HG03442 (cell line): ENCODE measurements at regions not wholly inside any gene's neighbourhood (a gene's known extent, or its start where the extent isn't known, plus 50 kb on each side); places are given as distances from the start of the nearest gene placed in this dataset.
"Not testable (repeated sequence)": the region's sequence is repeated elsewhere in the genome, so short reads cannot be mapped to it uniquely, and the experiment has no call there.

Source experiments
- ATAC-seq: cut with Tn5 transposase; IDR thresholded peaks from one replicate; pipeline ENCODE4 v1.9.1; 2021; ENCODE audit warnings: mild to moderate bottlenecking, moderate library complexity; ENCODE audit not compliant: unreplicated experiment

- ATAC-seq = no peak
Measured at GRCh38 chr10:131577178-131577555, 265.6 kb upstream of the TCERG1L start.

- no peak for ATAC-seq
Measured at GRCh38 chr10:131577786-131578471, 266.4 kb upstream of the TCERG1L start.

GRCh38 chr10:131578472-131578970 is 267.0 kb upstream of the TCERG1L start:
- ATAC-seq = no peak

- ATAC-seq = no peak
Measured at GRCh38 chr10:131579251-131580071, 267.9 kb upstream of the TCERG1L start.

DNA sequence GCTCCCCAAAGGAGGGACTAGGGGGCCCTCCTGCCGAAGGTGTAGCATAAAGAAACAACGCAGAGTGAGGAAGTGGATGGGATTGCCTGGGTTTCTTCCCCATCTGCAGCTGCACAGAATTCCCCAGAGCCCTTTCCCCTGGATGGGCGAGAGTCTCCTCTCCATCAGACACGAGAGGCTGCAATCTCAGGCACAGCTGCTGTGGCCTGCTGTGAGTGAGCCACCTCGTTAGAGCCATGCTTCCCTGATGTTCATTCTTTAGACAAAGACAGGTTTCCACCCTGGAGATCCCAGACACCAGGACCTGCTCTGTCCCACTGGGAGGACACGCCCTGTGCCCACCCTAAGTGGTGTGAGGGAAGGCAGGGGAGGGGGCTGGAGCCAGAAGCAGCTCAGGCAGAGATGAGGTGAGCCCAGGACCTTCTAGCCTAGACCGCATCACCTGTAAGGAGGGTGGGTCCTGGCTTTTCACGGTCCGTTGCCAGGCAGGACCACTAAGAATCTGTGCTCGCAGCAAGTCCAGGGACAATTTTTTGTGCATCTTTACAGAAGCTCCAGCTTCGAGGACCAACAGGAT is 268.6 kb upstream of the TCERG1L start:
- ATAC-seq = no peak

DNA sequence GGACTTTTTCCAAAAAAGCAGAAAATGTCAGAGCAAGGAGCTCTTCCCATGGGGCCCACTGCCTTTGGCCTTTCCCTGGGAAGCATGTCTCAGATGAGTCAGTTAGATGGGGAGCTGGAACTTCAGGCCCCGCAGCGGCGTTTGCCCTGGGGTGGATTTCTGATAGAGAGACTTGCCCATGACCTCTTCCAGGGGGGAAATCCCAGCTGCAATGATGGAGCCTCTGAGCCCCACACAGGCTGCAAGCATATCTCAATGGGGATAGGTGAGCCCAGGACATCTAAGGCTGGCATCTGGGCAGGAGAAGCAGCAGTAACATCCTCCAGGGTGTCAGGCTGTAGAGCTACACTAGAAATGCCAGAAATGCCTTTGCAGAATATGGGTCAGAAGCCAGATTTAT is 269.2 kb upstream of the TCERG1L start:
- no peak for ATAC-seq

DNA sequence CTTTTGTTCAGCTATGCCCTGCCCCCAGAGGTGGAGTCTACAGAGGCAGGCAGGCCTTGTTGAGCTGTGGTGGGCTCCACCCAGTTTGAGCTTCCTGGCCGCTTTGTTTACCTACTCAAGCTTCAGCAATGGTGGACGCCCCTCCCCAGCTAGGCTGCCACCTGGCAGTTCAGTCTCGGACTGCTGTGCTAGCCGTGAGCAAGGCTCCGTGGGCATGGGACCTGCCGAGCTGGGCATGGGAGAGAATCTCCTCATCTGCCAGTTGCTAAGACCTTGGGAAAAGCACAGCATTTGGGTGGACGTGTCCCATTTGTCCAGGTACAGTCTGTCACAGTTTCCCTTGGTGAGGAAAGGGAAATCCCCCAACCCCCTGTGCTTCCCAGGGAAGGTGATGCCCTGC is 270.0 kb upstream of the TCERG1L start:
- ATAC-seq = not testable (repeated sequence)

DNA sequence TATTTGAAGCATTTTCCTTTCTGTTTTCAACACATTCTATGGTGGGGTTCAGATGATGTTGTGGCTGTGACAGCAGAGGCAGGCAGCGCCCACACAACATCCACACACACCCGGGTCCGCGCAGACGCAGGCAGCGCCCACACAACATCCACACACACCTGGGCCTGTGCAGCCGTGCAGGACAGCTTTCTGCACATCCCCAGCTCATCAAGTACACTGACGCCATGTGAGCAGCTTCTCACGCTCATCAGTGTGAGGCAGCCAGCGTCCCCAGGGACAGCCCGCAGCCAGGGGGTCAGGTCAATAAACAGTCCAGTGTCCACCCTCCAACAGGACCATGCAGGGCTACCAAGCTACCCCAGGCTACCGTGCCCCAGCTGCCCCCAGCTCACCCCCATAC is 272.8 kb upstream of the TCERG1L start:
- no peak for ATAC-seq

DNA sequence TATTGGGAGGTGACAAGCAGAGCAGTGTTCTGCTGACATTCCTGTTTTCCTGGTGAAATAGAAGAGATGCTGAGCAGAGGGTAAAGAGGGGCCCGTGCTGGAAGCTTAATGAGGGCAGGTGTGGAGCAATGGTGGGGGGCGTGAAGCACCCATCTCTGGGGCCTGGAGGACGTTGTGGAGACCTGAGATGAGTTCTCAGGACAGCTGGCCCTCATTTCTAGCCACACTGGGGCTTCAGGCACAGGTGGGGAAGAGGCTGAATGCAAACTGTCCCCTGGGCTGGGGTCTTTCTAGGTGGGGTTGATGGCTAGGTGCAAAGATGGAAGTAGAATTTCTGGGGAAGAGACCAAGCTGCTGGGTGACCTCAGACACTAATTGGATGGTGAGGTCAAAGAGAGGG is 274.2 kb upstream of the TCERG1L start:
- ATAC-seq = no peak

DNA sequence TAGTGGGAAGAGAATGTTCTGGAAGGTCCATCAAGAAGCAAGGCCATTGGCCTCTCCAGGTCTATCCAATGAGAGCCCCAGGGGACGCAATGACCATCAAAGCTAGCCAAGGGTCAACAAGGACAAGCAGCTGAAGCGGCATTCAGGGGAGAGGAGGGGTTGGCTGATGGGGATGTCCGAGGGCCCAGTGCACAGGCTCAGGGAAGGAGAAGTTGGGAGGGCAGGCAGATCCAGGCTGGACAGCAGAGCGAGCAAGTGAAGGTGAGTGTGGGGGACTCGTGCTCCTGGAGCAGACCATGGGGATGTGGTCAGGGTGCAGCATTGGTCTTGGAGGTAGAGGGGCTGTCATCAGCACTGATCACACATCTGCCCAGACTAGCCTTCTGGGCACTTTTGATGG is 275.4 kb upstream of the TCERG1L start:
- no peak for ATAC-seq

- no peak for ATAC-seq
Measured at GRCh38 chr10:131587976-131588680, 276.6 kb upstream of the TCERG1L start.

GRCh38 chr10:131588704-131589220 is 277.2 kb upstream of the TCERG1L start:
- ATAC-seq = no peak

DNA sequence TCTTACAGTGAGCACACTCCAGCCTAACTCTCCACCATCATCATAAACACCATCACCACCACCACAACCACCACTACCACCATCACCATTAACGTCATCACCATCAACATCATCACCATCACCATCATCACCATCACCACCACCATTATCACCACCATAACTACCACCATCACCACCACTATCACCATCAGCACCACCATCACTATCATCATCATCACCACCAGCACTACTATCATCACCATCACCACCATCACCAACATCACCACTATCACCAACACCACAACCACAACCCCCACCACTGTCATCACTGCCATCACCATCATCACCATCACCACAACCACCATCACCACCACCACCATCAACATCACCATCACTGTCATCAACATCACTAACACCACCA is 279.0 kb upstream of the TCERG1L start:
- ATAC-seq = no peak

DNA sequence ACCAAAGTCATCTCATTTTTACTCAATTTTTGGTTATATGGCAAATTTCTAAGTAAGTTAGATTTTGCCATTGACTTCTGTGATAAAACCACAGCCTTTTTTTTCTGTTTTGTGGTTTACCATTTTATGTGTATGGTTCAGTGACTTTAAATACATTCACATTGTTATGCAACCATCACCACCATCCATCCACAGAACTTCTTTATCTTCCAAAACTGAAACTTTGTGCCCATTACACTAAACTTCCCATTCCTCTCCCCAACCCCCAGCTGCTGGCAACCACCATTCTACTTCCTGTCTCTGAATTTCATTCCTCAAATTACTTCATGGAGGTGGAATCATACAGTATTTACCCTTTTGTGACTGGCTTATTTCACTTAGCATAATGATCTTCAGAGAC is 280.4 kb upstream of the TCERG1L start:
- no peak for ATAC-seq

DNA sequence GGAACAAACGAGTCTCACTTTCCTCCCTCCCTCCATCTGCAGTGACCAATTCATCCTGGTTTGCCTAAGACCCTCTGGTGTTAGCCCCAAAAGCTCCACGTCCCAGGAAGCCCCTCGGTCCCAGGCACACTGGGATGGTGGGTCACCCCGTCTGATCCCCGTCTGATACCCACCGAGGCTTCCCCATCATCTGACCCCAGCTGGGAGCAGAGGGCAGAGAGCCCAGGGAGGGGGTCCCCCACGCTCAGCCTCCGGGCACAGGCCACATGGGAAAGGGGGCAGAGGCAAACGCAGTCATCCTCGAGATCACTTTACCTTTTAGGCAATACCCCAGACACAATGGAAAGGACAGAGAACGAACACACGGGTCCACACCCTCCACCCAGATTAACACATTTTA is 291.6 kb upstream of the PPP2R2D start:
- no peak for ATAC-seq

GRCh38 chr10:131615150-131615549 is 285.7 kb upstream of the PPP2R2D start:
- ATAC-seq = no peak

- ATAC-seq = no peak
Measured at GRCh38 chr10:131616040-131616439, 284.8 kb upstream of the PPP2R2D start.

DNA sequence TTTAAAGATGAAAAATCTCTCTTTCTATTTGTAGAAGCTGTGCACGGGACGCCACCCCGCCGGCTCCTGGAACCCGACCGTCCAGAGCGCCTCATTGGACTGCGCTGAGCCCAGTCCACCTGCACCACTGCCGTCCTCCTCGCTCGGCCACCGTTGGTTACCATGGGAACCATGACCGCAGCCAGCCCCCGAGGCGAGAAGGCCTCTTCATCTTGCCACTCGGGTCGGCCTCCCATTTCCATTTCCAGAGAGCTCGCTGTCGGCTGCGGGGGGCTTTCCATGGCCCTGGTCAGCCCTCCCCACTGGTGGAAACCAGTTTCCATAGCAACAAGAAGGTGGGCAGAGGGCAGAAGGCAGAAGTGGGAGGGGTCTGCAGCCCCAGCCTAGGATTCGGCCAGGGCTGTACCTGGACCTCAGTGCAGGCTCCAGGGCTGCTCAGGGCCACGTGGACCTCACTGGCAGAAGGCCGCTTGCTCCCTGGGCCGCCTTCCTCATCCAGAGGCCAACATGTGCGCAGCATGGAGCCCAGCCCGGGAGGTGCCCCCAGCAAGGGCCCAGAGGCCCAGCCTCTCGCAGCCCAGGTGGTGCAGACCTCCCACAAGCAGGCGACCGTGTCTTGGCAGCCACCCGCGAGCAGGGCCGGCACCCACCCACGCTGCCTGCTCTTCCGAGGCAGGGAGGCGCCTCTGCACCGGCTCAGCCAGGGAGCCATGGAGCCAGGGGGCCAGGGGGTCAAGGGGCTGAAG is 283.5 kb upstream of the PPP2R2D start:
- no peak for ATAC-seq

DNA sequence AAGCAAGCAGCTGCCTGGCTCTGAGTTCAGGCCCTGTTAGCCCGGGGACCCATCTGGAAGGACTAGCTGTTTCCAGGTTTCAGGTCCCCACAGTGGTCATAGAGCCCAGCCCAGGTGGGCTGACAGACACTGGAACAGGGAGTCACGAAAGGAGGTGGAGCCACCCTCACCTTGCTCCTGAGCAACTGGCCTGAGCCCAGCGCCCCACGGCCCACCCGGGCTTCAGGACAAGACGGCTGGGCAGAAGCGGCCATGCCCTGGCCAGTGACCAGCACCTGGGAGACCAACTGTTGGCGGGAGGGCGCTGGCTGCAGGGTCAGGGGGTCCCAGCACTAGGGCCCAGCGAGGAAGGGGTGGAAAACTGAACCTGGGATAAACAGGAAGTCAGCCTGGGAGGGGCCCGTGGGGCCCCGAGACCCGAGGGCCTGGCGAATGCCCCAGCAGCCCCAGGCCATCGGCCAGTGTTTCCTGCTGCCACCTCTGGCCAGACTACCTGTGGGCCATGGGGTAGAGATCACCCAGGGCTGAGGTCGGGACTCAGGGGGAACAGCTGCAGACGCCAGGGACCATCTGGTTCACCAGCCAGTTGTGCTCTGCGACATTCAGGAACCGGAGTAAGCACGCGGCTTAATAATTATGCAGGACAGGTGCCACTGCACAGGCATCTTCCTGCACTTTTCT is 282.1 kb upstream of the PPP2R2D start:
- no peak for ATAC-seq

- ATAC-seq = no peak
Measured at GRCh38 chr10:131620314-131620713, 280.5 kb upstream of the PPP2R2D start.
